AG04450 (cell line): ENCODE measurements at regions not wholly inside any gene's neighbourhood (a gene's known extent, or its start where the extent isn't known, plus 50 kb on each side); places are given as distances from the start of the nearest gene placed in this dataset.

Experiments
- CTCF ChIA-PET: fragments of 300-600, 350-600 bp; formaldehyde crosslinking; extraction: SDS; loops from one replicate; lab custom pipeline; 2022; ENCODE audit warnings: antibody characterized with exemption, inconsistent platforms; lab: Charles Lee
- POLR2A ChIA-PET: fragments of 350-600 bp; formaldehyde crosslinking; extraction: SDS; loops from one replicate; lab custom pipeline; 2021; ENCODE audit warnings: antibody characterized with exemption, inconsistent platforms; lab: Yijun Ruan, JAX
- DNase-seq: peaks from one replicate; pipeline ENCODE4 v3.0.0-alpha.2; 2011; ENCODE audit warnings: low read depth, low spot score
- H3K27ac ChIP-seq: one replicate; pipeline ENCODE4 v1.5.1; 2012; ENCODE audit warnings: low read depth, low read length, control low read depth
- H3K27me3 ChIP-seq: one replicate; pipeline ENCODE4 v1.6.0; 2012; ENCODE audit warnings: low read length; ENCODE audit not compliant: control insufficient read depth, insufficient read depth
- H3K4me3 ChIP-seq: 2 replicates; pipeline ENCODE4 v1.5.1; 2011; ENCODE audit warnings: mild to moderate bottlenecking, low read depth, low read length, control low read depth
- H3K9me3 ChIP-seq: 2 replicates; pipeline ENCODE4 v1.5.1; 2012; ENCODE audit warnings: low read length; ENCODE audit not compliant: control insufficient read depth, insufficient read depth
- CTCF ChIP-seq: IDR thresholded peaks from 2 replicates; pipeline ENCODE4 v1.5.1; 2011; ENCODE audit warnings: low read depth, low read length, control low read depth, inconsistent platforms

GRCh38 chr4:110978761-110979160 lies 355.9 kb upstream of the PITX2 start:
- CTCF ChIA-PET = no interaction called here

GRCh38 chr4:110982486-110982885 lies 359.6 kb upstream of the PITX2 start:
- TF ChIP-seq CTCF = no peak
- ChIA-PET CTCF (no interaction called here), POLR2A (no interaction called here)
- Histone ChIP-seq H3K27me3 (no peaks in the 10 kb centered on the region), H3K27ac (no peak overlapping the region), H3K9me3 (no peaks in the 10 kb centered on the region), H3K4me3 (no peak overlapping the region)
- no peak for DNase-seq

More at GRCh38 chr4:110978761-110979160, 355.9 kb upstream of the PITX2 start:
- Histone ChIP-seq H3K9me3 (no peaks in the 10 kb centered on the region), H3K27me3 (no peaks in the 10 kb centered on the region), H3K27ac (no peak overlapping the region), H3K4me3 (no peak overlapping the region)
- POLR2A ChIA-PET = no interaction called here
- no peak for DNase-seq
- no peak for TF ChIP-seq CTCF

GRCh38 chr4:110988722-110989121 lies 365.8 kb upstream of the PITX2 start:
- CTCF ChIA-PET = no interaction called here
- no peak for DNase-seq

GRCh38 chr4:110989125-110989524 lies 366.2 kb upstream of the PITX2 start:
- POLR2A ChIA-PET = no interaction called here
- no peaks in the 10 kb centered on the region for H3K27me3 ChIP-seq
- no peak overlapping the region for H3K4me3 ChIP-seq
- no peak overlapping the region for H3K27ac ChIP-seq
- H3K9me3 ChIP-seq = no peaks in the 10 kb centered on the region
- no peak for DNase-seq
- no peak for TF ChIP-seq CTCF
- CTCF ChIA-PET = no interaction called here

More at GRCh38 chr4:110988722-110989121, 365.8 kb upstream of the PITX2 start:
- no peak for TF ChIP-seq CTCF
- Histone ChIP-seq H3K27me3 (no peaks in the 10 kb centered on the region), H3K27ac (no peak overlapping the region), H3K4me3 (no peak overlapping the region), H3K9me3 (no peaks in the 10 kb centered on the region)
- POLR2A ChIA-PET = interaction anchor here (0.5 kb wide), 1 partner anchor 146 kb away, joined by 8 read pairs; no protein-coding TSS in a partner anchor

- ChIA-PET CTCF (no interaction called here), POLR2A (no interaction called here)
- Histone ChIP-seq H3K27ac (no peak overlapping the region), H3K4me3 (no peak overlapping the region), H3K27me3 (no peaks in the 10 kb centered on the region), H3K9me3 (no peaks in the 10 kb centered on the region)
- no peak for TF ChIP-seq CTCF
- no peak for DNase-seq
These were observed 371.9 kb upstream of the PITX2 start for GRCh38 chr4:110994781-110995180.
